HG03103 (cell line): ENCODE measurements at regions not wholly inside any gene's neighbourhood (a gene's known extent, or its start where the extent isn't known, plus 50 kb on each side); places are given as distances from the start of the nearest gene placed in this dataset.

Source experiments
- ATAC-seq: cut with Tn5 transposase; IDR thresholded peaks from one replicate; pipeline ENCODE4 v1.9.1; 2021; ENCODE audit warnings: low read depth; ENCODE audit not compliant: unreplicated experiment

GRCh38 chr5:144896473-144896872 is 725.8 kb downstream of the KCTD16 start:
- no peak for ATAC-seq

DNA sequence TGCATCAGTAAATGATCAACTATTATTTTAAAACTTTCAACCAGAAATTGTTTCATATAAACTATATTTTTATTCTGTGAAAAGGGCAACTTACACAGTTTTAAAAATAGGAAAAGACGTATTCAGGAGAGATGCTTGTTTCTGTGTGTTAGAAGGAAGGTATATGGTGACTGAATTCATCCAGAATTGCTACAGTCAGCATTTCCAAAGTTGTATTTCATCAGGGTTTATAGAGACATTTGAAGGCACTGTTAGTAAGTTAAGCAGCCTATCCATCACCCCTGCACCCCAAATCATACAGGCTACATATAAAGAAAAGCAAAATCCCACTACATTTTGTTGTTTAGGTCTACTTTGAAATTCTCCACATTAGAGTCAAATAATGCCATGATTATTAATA is 716.0 kb downstream of the KCTD16 start:
- ATAC-seq: no peak

GRCh38 chr5:144882739-144883283 is 712.1 kb downstream of the KCTD16 start:
- ATAC-seq: no peak

DNA sequence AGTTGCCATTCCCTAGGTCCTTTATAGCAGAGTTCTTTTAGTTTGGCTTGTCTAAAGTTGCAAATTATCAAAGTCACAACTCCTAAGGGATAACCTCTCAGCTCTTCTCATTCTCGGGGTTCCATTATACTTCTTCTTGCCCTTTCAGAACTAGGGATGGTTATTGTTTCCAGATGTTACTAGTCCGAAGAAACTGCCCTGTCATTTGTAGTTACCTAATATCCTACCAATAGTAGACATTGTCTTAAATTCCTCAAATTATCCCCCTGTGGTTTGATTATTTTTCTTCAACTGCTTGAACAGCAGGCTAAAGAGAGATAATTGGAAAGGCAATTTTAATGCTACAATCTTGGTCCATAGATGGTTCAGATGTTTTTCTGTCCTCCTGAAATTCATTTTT is 709.8 kb downstream of the KCTD16 start:
- no peak for ATAC-seq

GRCh38 chr5:144876990-144877389 is 706.3 kb downstream of the KCTD16 start:
- ATAC-seq: no peak

GRCh38 chr5:144873076-144873475 is 702.4 kb downstream of the KCTD16 start:
- ATAC-seq: no peak

DNA sequence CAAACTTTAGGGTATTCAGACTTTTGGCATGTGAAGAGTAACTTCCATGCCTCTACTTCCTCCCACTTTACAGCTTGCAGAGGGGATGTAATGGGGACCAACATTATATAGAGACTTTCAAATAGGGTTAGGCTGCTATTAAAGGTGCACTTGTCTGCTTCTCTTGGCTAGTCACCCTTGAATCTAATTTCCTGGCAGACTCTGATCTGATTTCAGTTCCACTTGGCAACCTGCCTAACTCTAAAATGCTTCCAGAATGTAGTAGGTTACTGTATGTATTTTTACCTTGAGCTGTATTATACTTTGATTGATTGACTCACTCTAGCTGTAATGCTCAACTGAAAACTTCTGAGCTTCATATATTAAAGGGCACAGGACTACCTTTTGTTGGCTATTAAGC is 693.4 kb downstream of the KCTD16 start:
- ATAC-seq: peak; percentile 57

- ATAC-seq: no peak
These were observed 686.8 kb downstream of the KCTD16 start for GRCh38 chr5:144857454-144857853.

- no peak for ATAC-seq
These were observed 673.4 kb downstream of the KCTD16 start for GRCh38 chr5:144844086-144844485.

- no peak for ATAC-seq
These were observed 661.7 kb downstream of the KCTD16 start for GRCh38 chr5:144832416-144832815.

- ATAC-seq: no peak
These were observed 661.0 kb downstream of the KCTD16 start for GRCh38 chr5:144831650-144832049.

GRCh38 chr5:144822503-144822902 is 651.8 kb downstream of the KCTD16 start:
- ATAC-seq: no peak

GRCh38 chr5:144820278-144820677 is 649.6 kb downstream of the KCTD16 start:
- no peak for ATAC-seq

DNA sequence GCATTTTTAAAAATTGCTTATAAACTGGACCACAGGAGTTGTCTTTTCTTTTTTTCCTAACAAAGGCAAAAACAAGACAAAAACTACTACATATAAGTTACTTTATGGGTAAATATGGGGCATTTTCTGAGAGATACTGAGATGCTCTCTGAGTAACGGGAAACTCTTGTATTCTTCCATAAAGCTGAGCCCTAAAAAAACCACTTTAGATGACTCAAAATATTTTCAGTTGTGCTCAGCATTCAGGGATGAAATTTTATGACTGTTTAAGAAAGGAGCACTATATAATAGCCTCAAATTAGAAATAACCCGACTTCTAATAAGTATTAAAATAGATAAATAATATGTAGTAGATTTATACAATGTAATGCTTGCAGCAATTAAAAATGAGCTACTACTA is 644.5 kb downstream of the KCTD16 start:
- ATAC-seq: no peak

GRCh38 chr5:144812763-144813162 is 642.1 kb downstream of the KCTD16 start:
- no peak for ATAC-seq

DNA sequence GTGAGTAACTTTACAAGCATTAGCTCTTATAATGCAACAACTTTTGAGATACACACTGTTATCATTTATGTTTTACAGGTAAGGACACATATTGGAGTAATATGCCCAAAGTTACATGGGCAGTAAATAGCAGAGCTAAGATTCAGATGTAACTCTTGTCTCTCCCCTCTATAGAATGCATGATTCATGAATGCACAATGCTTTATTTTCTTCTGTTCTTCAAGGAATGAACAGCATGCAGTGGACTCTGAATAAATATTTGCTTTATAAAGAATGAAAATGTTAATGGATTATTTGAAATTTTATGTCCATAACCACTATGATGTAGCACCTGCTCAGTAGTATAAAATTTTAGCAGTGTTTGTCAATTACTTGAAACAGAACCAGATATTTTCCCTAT is 629.5 kb downstream of the KCTD16 start:
- no peak for ATAC-seq

- no peak for ATAC-seq
These were observed 627.9 kb downstream of the KCTD16 start for GRCh38 chr5:144798595-144798994.

DNA sequence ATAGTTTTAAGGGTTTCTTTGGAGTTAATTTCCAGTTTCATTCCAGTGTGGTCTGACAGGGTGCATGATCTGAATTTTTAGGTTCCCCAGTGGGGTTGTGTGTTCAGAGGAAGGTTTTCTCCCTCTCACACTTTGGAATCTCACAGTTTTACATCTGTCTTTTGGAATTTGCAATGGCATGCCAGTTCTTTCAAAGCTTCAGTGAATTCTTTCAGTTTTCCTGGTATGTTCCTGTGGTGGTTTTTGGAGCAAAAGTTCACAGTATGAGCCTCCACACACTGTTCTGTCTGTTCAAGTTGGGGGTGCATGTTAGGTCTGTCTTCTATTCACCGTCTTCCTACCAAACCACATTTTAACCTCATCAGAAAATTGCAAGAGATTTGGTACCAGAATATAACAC is 624.2 kb downstream of the KCTD16 start:
- ATAC-seq: no peak

- ATAC-seq: no peak
These were observed 617.9 kb downstream of the KCTD16 start for GRCh38 chr5:144788556-144788955.

- no peak for ATAC-seq
These were observed 617.4 kb downstream of the KCTD16 start for GRCh38 chr5:144788046-144788445.

DNA sequence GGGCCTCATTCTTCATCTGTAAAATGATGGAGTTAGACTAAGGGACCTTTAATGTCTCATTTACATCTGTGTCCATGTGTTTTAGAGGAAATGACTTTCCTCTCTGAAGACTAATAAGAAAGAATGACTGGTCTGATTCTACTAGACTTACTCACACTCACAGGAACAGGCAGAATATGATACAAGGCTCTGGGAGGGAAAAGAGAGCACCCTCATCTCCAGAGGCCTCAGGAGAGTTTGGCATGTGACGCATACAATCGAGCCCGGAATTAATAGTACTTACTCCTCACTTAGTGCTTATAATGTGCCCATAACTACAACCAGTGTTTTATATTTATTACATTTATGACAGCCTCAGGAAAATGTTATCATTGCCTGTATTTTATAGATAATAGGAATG is 608.7 kb downstream of the KCTD16 start:
- ATAC-seq: no peak

DNA sequence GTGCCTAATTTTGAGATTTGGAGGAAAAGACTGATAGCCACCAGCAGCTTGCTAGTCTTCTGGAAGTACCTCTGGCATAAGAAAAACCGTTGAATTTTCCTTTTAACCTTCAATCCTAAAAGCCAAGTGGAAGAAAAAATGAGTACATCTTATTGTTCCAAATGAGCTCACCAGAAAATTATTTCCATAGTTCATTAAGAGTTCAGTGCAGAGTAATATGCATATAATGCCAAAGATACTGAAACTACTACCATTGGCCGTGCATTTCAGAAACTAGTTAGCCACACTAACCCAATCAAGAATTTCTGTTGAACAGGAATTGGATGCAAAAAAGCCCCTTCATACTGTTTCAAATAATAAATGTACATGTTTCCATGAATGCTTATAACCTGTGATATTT is 607.9 kb downstream of the KCTD16 start:
- ATAC-seq: no peak

- ATAC-seq: no peak
These were observed 603.5 kb downstream of the KCTD16 start for GRCh38 chr5:144774197-144774596.
